Neural cell (in vitro differentiated cells): ENCODE measurements at regions not wholly inside any gene's neighbourhood (a gene's known extent, or its start where the extent isn't known, plus 50 kb on each side); places are given as distances from the start of the nearest gene placed in this dataset.

ENCODE experiments used
- CTCF ChIP-seq: fragments of 450-650 bp; IDR thresholded peaks from 2 replicates; pipeline ENCODE4 v1.5.1; 2014; ENCODE audit warnings: antibody characterized with exemption, mild to moderate bottlenecking, moderate library complexity; ENCODE audit not compliant: poor library complexity, severe bottlenecking
- EP300 ChIP-seq: fragments of 450-650 bp; conservative IDR thresholded peaks from 2 replicates; pipeline ENCODE4 v1.6.1; 2014; ENCODE audit warnings: antibody characterized with exemption, mild to moderate bottlenecking, moderate library complexity; ENCODE audit not compliant: poor library complexity, severe bottlenecking
- EZH2 ChIP-seq: fragments of 200-600, 300-800 bp; shearing (Covaris generic), sonication (generic); IDR thresholded peaks from 2 replicates; pipeline ENCODE4 v1.6.1; 2014; ENCODE audit warnings: antibody characterized with exemption, low read length, borderline replicate concordance, mild to moderate bottlenecking; ENCODE audit not compliant: insufficient read depth, poor library complexity, severe bottlenecking
- POLR2AphosphoS5 ChIP-seq: IDR thresholded peaks from 2 replicates; pipeline ENCODE4 v1.6.1; 2012
- RAD21 ChIP-seq: fragments of 450-650 bp; conservative IDR thresholded peaks from 2 replicates; pipeline ENCODE4 v1.6.1; 2014; ENCODE audit warnings: antibody characterized with exemption, mild to moderate bottlenecking, moderate library complexity
- REST ChIP-seq: IDR thresholded peaks from 2 replicates; pipeline ENCODE4 v1.6.1; 2012; ENCODE audit warnings: borderline replicate concordance
- SMC3 ChIP-seq: fragments of 450-650 bp; conservative IDR thresholded peaks from 2 replicates; pipeline ENCODE4 v1.6.1; 2014; ENCODE audit warnings: antibody characterized with exemption, mild to moderate bottlenecking, moderate library complexity; ENCODE audit not compliant: poor library complexity
- TAF1 ChIP-seq: IDR thresholded peaks from 2 replicates; pipeline ENCODE4 v1.6.1; 2012; ENCODE audit warnings: low read depth

- no peak for TF ChIP-seq RAD21
- TF ChIP-seq TAF1, result no peak
- no peak for TF ChIP-seq EZH2
- TF ChIP-seq CTCF, result no peak
- no peak for TF ChIP-seq POLR2AphosphoS5
- TF ChIP-seq SMC3, result no peak
- no peak for TF ChIP-seq EP300
- no peak for TF ChIP-seq REST
Measured at GRCh38 chr21:38995071-38995669, 188.1 kb downstream of the PSMG1 start.
